Ovary (tissue), 3 donors: ENCODE measurements at regions not wholly inside any gene's neighbourhood (a gene's known extent, or its start where the extent isn't known, plus 50 kb on each side); places are given as distances from the start of the nearest gene placed in this dataset.
"Not testable (repeated sequence)": the region's sequence is repeated elsewhere in the genome, so short reads cannot be mapped to it uniquely, and the experiment has no call there.

ENCODE experiments used
- CTCF ChIP-seq, 3 donors: fragments of 450-650 bp in 2 of 3; fragments of 200-600 bp in 1 of 3; IDR thresholded peaks; one replicate each; pipeline versions ENCODE4 v1.5.1 to v1.8.0; 2016 to 2022; ENCODE audit warnings: antibody characterized with exemption in 3 of 3, mild to moderate bottlenecking in 1 of 3
- EP300 ChIP-seq: sonication (generic); formaldehyde crosslinking; IDR thresholded peaks from one replicate; pipeline ENCODE4 v1.6.1; 2017; ENCODE audit warnings: antibody characterized with exemption
- POLR2A ChIP-seq: fragments of 450-650 bp; IDR thresholded peaks from one replicate; pipeline ENCODE4 v1.6.1; 2017; ENCODE audit warnings: antibody characterized with exemption, mild to moderate bottlenecking, moderate library complexity
- donor health status: DM: no; HTN: no; CAD: no.

DNA sequence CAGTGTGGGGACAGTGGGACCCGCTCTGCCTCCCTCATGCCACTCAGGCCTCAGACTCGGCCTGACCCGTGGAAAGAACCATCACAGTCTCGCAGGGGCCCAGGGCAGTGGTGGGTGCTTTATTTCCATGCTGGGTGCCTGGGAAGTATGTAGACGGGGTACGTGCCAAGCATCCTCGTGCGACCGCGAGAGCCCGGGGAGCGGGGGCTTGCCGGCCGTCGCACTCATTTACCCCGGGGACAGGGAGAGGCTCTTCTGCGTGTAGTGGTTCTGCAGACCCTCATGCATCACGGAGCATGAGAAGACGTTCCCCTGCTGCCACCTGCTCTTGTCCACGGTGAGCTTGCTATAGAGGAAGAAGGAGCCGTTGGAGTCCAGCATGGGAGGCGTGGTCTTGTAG is 141.6 kb downstream of the TMEM121 start:
- TF ChIP-seq POLR2A; CTCF (IDR thresholded peaks at IDR 0.05); EP300: not testable (repeated sequence)
